HG03442 (cell line): ENCODE measurements at regions not wholly inside any gene's neighbourhood (a gene's known extent, or its start where the extent isn't known, plus 50 kb on each side); places are given as distances from the start of the nearest gene placed in this dataset.

Source experiments
- ATAC-seq: cut with Tn5 transposase; IDR thresholded peaks from one replicate; pipeline ENCODE4 v1.9.1; 2021; ENCODE audit warnings: mild to moderate bottlenecking, moderate library complexity; ENCODE audit not compliant: unreplicated experiment

DNA sequence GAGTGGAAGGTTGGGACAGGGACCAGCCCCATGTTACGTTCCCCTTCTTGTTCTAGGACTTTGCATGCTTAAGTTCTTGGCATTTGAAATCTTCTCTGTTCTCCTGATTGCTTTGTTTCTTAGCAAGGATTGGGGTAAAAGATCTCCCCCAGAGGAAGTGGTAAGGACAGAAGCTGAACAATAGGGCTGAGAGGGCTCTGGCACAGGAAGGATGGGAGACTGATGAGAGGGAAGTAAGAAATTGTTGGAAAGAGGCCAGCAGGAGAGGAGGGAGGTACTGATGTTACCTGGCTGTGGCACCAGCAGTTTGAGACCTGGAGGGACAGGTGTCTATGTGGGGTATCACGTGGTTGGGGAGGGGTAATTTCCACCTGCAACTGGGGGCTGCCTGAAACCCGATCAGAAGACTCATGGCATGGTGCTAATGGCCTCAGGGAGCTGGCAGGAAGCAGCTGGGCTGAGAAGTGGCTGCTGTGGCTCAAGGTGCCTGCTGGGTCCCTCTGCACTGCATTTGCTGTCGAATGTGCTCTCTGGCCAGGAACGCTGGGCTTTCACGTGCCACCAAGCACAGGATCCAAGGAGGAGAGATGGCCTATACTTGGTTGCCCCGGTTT is 108.4 kb downstream of the LSM3 start:
- ATAC-seq, result no peak

DNA sequence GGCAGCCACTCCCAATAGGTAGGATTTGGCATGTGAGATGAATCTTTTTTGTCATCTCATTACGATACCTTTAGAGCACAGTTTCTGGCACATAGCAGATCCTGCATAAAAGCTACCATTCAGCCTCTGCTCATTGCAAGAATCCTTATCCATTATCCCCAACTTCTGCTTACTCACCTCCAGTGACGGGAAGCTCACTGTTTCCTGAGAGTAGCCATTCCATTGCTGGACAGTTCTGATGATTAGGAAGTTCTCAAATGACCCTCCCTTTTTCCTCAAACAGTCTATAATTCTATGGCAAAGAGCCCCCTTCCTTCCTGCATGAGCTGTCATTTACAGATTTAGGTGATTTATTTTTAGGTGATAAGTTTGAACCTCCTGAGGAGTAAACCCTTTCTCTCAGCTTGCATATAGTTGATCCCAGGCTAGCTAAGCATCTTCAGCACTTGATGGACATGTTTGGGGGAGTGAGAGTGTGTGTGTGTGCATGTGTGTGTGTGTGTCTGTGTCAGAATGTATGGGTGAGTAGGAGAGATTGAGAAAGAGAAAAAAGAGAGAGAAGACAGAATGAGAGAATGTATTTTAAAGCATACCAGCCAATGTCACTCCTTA is 109.7 kb downstream of the LSM3 start:
- no peak for ATAC-seq

DNA sequence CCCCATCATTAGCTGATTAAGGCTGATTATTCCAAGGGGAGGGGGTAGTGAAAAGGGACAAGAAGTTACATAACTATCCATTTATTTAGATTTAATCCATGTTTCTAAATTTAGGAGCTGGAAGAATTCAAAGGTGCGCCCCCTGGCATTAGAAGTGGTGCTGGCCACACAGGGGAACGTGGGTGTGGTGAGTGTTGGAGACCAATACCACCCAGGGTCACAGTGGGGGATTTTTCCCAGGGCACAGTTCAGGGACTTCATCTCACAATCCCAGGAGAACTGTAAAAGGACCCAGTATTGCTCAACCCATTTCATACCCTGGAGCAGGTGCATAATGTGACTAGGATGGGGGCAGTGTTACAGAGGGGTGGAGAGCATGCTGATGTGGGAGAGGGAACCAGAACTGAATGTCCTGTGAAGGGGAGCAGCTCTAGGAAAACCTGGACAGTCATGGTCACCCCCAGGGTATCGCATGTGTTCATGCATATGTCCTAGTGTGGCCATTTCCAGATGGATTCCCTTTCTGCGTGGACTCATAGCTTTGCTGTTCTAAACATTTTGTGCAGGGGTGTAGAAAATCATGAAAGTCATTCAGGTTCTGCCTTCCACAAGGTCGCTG is 110.3 kb downstream of the LSM3 start:
- ATAC-seq, result no peak

DNA sequence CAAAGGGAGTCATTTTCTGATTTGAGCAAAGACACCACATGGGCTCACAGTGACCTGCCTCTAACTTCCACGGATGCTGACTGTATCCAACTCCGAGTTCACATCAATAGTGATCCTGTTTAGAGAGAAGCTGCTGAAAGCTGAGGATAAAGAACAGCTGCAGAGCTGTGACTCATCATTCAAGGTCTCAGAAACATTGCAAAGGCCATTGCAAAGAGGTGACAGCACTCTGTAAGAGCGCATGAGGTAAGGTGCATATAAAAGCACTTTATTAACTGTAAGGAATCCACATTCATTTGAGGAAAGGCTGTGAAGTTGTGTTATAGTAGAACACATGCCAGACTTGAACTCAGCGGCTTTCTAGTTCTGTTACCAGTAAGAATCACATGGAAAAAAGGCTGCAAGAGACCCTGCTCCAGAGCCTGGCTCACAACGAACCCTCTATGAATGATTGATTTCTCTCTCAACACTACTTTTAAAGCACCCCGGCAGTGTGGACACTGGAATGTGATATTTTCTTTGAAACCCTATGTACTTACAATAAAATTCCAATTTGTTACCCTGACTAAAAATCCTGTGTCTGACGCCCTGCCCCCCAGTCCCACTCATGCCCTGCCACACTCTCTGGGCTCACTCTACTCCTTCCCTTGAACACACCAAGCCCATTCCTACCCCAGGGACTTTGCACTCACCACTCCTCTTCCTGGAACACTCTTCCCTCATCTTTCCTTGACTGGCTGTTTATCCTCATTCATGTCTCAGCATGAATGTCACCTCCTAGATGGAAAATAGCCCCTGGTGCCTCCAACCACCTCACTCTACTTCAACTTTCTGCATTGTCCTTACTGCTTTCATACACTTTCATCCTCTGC is 111.2 kb downstream of the LSM3 start:
- no peak for ATAC-seq

DNA sequence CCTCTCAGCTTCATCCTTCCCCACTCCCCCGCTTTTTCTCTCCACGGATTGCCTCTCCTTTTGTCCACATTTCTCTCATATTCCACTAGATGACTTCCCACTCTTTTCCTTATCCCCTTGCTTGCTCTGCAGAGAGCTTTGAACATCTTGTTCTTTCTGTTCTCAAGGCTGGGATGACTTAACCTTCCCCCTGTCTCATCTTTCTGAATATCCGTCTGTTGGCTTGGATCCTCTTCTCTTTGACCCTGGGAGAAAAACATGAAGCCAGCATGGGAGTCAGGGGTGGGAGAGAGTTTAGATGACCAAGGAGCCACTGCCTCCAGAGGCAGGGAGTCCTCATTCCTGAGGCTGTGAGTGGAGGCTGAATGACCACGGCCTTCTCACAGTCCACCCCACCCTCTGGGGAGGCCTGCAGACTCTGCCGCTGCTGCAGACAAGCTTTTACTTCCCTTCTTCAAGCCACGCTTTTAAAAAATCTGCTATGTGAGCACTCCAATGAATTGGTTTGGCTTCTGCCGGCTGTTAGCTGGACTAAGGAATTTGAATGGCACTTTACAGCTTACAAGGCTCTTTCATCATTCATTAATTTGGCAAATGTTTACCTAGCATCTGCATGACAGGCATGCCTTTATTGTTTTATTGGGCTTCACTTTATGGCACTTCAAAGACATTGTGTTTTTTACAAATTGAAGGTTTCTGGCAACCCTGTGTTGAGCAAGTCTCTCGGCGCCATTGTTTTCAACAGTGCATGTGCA is 111.6 kb upstream of the SLC6A6 start:
- ATAC-seq, result no peak

DNA sequence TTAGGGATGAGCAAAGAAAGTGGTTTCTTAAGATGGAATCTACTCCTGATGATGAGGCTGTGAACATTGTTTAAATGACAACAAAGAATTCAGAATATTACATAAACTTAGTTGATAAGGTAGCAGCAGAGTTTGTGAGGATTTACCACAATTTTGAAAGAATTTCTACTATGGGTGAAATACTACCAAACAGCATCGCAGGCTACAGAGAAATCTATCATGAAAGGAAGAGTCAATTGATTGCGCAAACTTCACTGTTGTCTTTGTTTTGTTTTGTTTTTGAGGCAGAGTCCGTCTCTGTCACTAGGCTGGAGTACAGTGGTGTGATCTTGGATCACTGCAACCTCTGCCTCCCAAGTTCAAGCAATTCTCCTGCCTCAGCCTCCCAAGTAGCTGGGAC is 107.4 kb upstream of the SLC6A6 start:
- no peak for ATAC-seq

DNA sequence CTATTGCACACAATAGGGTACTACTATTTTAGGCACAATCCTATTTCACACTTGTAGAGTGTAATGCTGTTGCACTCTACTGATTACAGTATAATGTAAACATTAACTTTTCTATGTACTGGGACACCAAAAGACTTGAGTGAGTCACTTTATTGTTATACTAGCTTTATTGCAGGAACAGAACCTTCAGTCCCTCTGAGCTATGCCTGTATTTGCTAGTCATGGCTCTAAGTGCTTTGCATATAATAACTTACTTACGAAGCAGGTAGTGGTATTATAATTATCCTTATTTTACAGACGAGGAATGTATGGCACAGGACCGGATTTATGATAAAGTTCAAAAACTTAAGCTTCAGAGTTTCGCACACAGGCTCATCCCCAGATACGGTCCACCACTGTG is 106.6 kb upstream of the SLC6A6 start:
- ATAC-seq, result no peak

DNA sequence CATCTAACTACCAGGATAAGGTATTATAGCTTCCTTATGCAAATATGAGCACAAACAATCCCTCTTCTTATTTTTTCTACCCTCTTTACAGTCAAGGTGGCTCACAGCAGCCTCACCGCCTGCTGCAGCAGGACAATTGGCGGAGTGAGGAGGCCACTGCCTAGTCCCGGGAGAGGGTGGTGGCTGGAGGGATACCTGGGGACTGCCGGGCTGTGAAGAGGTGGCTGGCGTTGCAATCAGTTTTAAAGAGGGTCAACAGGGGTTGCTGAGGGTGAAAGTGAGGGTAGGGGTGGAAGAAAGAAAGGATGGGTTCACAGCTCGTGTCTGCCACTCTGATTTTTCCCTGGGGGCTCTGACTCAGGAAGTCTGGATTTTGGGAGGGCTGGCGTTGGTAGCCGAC is 105.1 kb upstream of the SLC6A6 start:
- ATAC-seq, result no peak

DNA sequence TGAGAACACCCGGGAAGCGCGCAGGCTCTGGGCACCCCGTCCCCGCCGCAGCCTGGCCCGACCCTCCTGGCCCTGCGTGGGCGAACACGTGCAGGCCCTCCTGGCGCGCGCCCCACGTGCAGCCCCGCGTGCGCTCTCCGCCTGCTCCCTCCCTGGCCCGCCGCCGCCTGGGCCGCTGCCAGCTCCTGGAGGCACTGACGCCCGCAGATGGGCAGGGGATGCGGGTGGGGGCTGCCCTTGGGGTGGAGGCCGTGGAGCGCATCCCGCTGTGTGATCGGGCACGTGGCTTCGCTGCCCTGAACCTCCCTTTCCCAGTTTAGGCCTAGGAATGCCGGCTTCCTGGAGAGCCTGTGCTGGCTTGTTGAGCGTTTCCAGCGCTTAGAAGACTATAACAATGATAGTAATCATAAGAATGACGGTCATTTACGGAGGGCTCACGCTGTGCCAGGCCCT is 104.6 kb upstream of the SLC6A6 start:
- no peak for ATAC-seq

DNA sequence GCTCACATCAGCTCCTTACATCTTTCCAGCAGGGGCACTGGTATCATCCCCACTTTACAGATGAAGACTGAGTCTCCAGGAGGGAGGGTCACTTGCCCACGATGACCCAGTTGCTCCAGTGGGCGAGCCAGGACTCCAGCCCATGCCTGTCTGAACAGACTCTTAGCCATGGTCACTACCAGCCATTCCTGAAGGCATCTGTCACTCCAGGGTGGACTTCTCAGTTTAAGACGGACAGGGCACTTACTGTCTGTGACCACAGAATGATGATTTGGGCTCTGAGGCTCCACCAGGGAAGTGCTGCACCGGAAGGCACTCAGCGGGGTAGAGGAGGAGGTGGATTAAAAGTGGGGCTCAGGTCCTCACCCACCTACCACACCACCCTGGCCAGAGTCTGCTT is 104.0 kb upstream of the SLC6A6 start:
- no peak for ATAC-seq

DNA sequence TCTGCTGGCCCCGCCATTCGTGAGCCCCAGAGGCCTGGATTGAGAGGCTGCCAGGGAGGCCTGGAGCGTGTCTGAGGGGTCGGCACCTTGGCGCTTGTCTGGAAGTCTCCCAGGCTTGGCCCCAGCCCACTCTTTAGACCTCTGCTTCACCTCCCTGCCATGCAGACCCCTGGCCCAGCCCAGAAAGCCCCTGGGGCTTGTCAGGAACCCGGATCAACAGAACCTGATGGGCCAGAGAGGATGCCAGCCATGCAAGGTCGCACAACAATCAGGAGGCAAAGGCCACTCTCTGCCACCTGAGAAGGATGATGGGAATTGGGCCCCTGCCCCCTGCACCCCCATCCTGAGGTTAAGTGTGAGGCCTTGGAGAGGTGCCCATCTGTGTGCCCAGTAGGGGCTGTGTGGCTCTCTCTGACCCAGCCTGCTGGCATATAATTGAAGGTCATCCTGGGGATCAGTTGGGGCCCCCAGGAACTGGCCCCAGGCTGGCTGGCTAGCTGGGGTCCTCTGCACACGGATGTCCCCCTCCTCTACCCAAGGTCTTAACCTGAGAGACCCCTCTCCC is 103.3 kb upstream of the SLC6A6 start:
- ATAC-seq, result no peak

DNA sequence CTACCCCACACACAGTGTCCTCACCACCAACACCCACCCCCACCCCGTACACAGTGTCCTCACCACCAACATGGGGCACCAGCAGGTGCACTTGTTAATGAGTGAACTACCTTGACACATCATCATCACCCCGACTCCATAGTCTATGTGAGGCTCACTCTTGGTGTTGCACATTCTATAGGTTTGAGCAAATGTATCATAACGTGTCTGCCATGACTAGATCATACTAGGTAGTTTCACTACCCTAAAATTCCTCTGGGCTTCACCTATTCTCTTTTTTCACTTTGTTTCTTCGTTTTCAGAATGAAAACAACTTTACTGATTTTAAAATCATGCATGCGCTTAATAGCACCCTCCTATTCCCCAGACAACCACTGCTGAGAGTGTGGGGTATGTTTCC is 102.6 kb upstream of the SLC6A6 start:
- no peak for ATAC-seq

DNA sequence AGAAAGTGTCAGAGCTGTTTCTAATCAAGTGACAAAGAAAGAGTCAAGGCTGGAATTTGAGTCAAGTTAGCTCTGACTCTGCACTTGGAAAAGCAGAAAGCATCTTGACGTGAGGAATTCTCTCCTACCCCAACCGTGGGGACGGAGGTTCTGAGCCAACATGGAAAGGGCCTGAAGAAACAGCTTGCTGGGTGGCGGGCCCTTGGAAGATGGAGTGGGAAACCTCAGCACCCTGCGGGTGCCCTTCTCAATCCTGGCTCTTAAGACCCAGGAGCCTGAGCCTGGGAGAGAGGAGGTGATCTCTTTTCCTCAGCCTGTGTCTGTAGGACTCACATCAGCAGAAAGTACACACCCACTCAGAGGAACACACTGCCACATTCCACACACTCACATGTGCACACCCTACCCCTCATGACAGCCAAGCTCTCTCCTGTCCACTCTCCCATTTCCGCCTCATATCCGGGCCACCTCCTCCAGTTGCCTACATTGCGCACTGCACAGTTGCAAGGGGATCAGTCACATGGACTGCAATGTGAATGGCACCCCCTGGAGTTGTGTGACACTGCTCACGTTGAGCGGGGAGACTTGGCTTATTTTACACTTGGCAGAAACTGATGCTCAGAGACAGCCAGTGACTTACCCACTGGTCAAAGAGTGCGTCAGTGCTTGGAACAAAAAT is 101.5 kb upstream of the SLC6A6 start:
- no peak for ATAC-seq

DNA sequence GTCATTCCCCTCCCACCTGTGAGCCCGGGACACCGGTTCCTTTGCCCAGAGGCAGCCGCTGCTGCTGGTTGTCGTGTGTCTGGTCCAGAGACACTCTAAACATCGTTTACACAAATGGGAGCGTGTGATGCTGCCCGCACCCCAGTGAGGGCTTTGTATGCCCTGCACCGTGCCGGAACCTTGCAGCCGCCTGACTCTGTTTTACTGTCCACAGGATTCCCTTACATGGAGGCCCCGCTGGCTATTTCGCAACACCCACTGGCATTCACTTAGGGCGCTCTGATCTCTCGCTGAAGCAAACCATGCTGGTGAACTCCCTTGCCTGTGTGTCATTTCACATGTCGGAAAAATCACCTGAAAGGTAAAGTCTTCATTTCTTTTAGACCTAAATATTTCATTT is 100.8 kb upstream of the SLC6A6 start:
- ATAC-seq, result no peak

DNA sequence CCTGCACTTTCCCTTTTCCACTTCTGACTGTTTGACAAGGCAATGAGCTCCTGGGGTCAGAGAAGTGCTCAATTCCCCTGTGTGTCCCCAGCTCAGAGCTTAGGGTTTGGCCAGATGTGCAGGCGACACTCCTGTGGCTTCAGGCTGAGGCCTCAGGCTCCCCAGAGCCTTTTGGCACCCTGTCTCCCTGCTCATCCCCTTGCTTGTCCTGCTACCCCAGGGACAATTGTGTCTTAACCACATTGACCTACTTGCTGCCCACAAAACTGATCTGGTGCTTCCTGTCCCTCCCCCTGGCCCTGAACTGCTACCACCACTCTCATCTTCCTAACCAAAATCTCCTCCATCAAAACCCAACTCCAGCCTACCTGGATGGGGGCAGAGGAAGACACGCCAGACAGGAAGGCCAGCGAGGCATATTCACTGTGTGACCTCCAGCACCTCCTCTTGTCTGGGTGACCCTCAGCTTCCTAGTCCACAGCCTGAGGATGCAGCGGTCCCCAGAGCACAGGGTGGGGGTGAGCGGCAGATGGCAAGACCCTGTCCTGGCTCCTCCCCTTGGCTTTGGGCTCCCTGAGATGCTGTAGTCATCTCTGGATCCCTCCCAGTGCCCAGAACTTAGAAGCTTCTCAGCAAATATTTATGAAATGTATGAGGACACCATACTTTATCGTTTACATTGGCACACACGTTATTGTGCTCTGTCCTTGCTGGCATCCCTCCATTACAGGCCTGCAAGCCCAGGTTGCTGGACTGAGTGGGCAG is 98.9 kb upstream of the SLC6A6 start:
- no peak for ATAC-seq

DNA sequence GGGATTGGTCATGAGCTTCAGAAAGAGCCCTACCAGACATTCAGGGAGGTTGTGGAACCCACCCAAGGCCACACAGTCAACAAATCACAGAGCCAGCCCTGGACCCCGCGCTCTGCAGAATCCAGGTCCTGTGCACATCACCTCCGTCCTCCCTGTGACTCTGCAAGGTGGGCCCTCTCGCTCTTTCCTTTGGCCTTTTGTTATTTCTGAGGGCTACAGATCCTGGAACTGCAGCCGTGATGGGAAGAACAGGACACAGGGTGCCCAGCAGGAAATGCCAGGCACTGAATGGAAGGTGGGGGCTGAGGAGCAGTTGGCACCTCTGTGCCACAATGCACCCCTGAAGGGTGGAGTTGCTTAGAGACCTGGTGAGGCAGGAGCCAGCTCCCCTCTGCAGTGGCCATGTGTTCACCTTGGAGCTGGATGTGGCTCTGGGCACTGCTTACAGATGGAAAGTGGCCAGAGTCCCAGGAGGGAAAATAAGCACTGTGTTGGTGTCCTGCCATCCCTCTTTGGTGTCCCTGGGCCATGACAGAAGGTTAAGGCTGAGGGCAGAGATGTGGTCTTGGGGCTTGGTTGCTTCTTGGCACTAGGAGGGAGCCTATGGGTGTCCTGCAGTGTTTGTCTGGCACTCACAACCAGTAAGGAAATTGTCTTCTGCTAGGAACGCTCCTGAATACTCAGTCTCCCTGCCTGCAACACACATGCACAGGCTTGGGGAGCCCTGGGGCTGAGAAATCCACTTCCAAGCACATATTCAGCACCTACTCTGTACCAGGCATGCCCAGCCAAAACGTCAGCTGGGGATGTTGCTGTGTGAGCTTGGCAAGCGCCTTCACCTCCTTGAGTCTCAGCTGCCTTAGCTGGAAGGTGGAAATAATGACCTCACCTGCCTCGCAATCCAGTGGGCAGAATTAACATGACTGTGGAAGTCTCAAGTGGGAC is 98.0 kb upstream of the SLC6A6 start:
- no peak for ATAC-seq

DNA sequence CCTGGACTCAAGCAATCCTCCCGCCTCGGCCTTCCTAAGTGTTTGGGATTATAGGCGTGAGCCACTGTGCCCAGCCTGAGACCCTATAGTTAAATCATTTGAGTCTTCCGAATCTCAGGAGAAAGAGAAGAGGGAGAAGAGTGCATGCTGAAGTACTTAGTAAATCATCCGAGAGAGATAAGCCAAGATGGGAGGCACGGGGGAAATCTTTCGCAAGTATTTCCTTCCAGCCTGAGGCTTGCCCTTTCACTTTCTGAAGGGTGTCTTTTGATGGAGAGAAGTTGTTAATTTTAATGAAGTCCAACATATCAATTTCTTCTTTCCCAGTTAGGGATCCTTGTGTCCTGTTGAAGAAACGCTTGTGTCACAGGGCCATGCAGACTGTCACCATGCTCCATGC is 97.1 kb upstream of the SLC6A6 start:
- ATAC-seq, result no peak

DNA sequence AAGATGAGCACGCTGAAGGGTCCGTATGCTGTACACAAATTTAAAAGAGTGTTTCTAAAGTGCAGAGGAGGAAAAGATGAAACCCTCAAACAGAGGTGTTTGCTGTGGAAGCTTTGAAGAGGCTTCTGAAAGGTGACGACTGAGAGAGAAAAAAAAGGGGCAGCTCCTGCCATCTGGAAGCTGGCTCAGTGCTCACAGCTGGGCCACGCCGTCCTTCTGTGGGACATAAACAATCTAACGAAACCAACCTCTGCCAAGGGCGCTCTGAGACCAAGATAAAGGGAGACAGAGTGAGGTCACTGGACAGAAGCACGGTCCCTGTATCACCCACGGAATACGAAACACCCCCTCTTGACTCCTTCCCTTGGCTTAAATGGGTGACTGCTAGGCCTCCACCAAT is 96.3 kb upstream of the SLC6A6 start:
- no peak for ATAC-seq
